Lower leg skin (tissue), 4 donors: ENCODE measurements at regions not wholly inside any gene's neighbourhood (a gene's known extent, or its start where the extent isn't known, plus 50 kb on each side); places are given as distances from the start of the nearest gene placed in this dataset.

Experiments
- DNase-seq, 2 donors: peaks; one replicate each; pipeline ENCODE4 v3.0.0-alpha.2; 2019; ENCODE audit warnings: low spot score in 2 of 2
- H3K4me3 ChIP-seq: fragments of 200-600 bp; sonication (generic); 2 replicates; pipeline ENCODE4 v1.5.1; 2017; ENCODE audit warnings: mild to moderate bottlenecking, low read depth; ENCODE audit not compliant: poor library complexity, severe bottlenecking
- POLR2A ChIP-seq, 2 donors: fragments of 450-650 bp; IDR thresholded peaks; one replicate each; pipeline ENCODE4 v1.6.1; 2016 to 2017; ENCODE audit warnings: antibody characterized with exemption in 2 of 2, mild to moderate bottlenecking in 1 of 2, moderate library complexity in 1 of 2
- WGBS, 2 donors: methylation state at CpG; one replicate each; pipeline ENCODE4 v1.1.5; 2018; 5-methylcytosine and 5-hydroxymethylcytosine counted together
- intact Hi-C: fragments of 100-400 bp; cut with DNase I; formaldehyde crosslinking; loops from one replicate; pipeline ENCODE4 v1.15.0; 2023; ENCODE audit warnings: low total_unique reads
- TF ChIP-seq, protein P1 (sequence below), 3 donors: fragments of 450-650 bp; IDR thresholded peaks; one replicate each; pipeline ENCODE4 v1.5.1; 2016; ENCODE audit warnings: antibody characterized with exemption in 3 of 3, mild to moderate bottlenecking in 3 of 3, moderate library complexity in 2 of 3

DNA sequence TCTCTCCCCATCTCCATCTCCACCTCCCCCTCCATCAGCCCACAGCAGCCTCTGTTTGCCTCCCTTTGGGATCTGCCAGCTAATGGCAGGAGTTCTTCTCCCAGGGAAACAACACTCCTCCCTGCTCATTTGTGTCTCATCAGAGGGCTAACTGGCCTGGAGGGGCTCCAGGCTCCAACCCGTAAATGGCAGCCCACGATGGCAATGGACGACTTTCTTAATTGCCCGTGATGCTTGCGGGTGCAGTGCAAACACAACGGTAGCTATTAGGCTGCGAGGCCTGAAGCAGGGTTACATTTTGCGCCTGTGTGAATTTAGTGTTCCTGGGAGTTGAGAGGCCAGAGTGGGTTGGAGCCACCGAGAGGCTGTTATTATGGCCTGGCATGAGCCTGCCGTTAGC, 285.1 kb downstream of the TNS1 start:
- no peak overlapping the region for H3K4me3 ChIP-seq
- WGBS, 2 donors = 91 to 93% methylated on average over 10 of the region's 10 CpGs
- DNase-seq = no peak
- TF ChIP-seq, protein P1, sequence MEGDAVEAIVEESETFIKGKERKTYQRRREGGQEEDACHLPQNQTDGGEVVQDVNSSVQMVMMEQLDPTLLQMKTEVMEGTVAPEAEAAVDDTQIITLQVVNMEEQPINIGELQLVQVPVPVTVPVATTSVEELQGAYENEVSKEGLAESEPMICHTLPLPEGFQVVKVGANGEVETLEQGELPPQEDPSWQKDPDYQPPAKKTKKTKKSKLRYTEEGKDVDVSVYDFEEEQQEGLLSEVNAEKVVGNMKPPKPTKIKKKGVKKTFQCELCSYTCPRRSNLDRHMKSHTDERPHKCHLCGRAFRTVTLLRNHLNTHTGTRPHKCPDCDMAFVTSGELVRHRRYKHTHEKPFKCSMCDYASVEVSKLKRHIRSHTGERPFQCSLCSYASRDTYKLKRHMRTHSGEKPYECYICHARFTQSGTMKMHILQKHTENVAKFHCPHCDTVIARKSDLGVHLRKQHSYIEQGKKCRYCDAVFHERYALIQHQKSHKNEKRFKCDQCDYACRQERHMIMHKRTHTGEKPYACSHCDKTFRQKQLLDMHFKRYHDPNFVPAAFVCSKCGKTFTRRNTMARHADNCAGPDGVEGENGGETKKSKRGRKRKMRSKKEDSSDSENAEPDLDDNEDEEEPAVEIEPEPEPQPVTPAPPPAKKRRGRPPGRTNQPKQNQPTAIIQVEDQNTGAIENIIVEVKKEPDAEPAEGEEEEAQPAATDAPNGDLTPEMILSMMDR (IDR thresholded peaks at IDR 0.05) = no peak
- TF ChIP-seq POLR2A (IDR thresholded peaks at IDR 0.05) = no peak
- intact Hi-C loops = loop anchor here (10.0 kb wide), 1 partner anchor 1023 kb away; the partner anchor contains the start of gene IGFBP5

DNA sequence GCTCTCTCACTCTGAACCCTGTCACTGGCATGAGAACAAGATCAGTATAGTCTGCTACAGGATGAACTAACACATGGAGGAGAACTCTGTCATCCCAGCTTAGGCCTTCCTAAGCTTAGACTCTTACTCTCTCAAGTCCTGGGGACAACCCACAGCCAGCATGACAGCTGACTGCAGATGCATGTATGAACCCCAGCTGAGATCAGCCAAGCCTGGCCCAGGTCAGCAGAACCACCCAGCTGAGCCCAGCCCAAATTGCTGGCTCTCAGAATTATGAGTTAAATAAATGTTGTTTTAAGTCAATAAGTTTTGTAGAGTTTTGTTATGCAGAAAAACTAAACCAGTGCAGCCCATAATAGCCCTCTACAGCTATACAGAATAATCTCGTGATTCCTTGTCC, 287.3 kb downstream of the TNS1 start:
- TF ChIP-seq POLR2A (IDR thresholded peaks at IDR 0.05) = no peak
- TF ChIP-seq, protein P1 (IDR thresholded peaks at IDR 0.05) = no peak
- H3K4me3 ChIP-seq = no peak overlapping the region
- no peak for DNase-seq
- intact Hi-C loops = loop anchor here (10.0 kb wide), 1 partner anchor 1021 kb away; the partner anchor contains the start of gene IGFBP5
- WGBS, 2 donors = 85 to 93% methylated on average over 1 of the region's 1 CpG

DNA sequence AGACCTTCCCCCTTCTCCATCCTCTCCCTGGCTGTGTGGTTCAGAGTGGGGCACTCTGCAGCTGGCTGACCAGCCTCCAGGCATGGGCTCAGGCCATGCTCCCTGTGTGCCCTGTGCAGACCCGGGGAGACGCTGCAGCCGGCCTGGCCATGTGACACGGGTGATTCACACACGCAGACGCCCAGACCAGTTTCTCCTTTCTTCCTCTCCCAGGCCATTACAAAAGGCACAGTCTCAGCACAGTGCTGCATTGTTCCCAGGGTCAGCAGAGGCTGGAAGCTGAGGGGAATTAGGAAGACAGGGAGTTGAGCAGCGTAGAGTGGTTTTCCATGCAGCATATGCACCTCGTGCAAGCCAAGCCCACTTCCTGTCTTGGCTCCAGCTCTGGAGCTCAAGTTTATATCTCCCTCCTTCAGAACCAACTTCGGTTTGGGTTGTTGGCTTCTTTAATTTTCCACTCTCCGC, 288.5 kb downstream of the TNS1 start:
- H3K4me3 ChIP-seq = no peak overlapping the region
- 35 to 63% methylated on average over 9 to 10 of the region's 10 CpGs for WGBS, 2 donors
- DNase-seq = peak in 1 of 2 donors; percentile 91
- intact Hi-C loops = loop anchor here (5.0 to 10.0 kb wide), 3 partner anchors 62 to 1197 kb away; partner anchors contain the start of gene IGFBP5
- no peak for TF ChIP-seq POLR2A (IDR thresholded peaks at IDR 0.05)
- TF ChIP-seq, protein P1 (IDR thresholded peaks at IDR 0.05) = no peak

DNA sequence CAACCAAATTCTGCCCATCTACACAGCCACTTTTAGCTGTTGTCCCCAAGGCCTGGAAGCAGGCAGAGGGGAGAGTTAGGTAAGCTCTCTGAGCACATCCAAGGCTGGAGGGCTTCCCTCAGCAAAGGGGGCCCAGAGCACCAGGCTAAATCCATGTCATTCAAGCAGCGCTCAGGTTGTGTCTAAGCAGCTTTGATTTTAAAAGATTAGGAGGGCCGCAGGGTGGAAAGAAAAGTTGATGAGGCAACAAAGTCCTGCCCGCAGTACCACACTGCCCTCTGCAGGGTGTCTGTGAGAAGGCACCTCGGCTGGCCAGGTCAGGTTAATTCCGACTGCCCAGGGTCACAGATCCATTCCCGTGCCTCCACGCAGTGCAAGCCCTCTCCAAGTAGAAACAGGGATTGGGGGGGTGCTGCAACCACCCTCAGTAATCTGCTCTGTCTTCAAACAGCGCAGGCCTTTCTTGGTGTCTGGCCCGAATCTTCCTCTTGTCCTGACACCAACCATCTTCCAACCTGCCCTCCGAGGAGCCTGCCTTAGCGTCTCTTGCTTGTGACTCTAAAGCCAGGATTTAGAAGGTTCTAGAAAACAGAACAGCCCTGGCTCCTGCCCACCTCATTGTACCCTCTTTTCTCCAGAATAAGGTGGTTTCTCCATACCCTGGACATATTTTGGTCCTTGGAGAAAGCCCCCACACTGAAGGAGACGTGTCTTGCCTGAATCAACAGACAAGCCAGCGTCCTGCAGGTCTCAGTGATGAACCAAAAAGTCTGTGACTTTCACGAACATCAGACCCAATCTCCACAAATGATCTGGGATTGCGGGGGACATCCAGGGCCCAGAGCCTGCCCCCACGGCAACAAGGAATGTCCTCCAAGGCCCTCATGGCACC, 289.2 kb downstream of the TNS1 start:
- intact Hi-C loops = loop anchor here (5.0 to 10.0 kb wide), 3 partner anchors 61 to 1196 kb away; partner anchors contain the start of gene IGFBP5
- H3K4me3 ChIP-seq = no peak overlapping the region
- 44 to 46% methylated on average over 16 of the region's 16 CpGs for WGBS, 2 donors
- TF ChIP-seq, protein P1 (IDR thresholded peaks at IDR 0.05) = peak in 1 of 3 donors; percentile 93
- TF ChIP-seq POLR2A (IDR thresholded peaks at IDR 0.05) = no peak
- DNase-seq = peak; percentile 81 to 96

DNA sequence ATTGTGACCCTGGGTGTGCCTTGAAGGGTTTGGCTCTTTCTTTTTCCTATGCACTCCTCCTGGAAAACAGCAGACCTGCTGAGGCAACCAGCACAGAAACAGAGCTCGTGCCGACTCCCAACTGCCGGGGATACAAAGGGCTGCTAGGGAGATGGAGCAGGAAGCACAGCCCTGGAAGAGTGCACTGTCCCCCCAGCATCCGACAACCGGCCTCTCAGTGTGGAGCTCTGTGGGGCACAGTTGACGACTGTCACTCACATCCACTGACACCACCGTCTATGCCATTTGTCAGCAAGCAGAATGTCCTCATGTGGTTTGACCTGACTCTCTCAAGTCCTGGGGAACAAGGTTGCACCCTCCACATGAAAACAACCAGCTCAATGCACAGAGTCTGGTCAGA, 290.4 kb downstream of the TNS1 start:
- DNase-seq = no peak
- 91 to 92% methylated on average over 6 to 7 of the region's 7 CpGs for WGBS, 2 donors
- TF ChIP-seq, protein P1 (IDR thresholded peaks at IDR 0.05) = no peak
- no peak for TF ChIP-seq POLR2A (IDR thresholded peaks at IDR 0.05)
- no peak overlapping the region for H3K4me3 ChIP-seq
- intact Hi-C loops = loop anchor here (5.0 to 10.0 kb wide), 3 partner anchors 60 to 1195 kb away; partner anchors contain the start of gene IGFBP5
